Mucosa of gallbladder (tissue), 1 donor: ENCODE measurements at regions not wholly inside any gene's neighbourhood (a gene's known extent, or its start where the extent isn't known, plus 50 kb on each side); places are given as distances from the start of the nearest gene placed in this dataset.

ENCODE experiments used
- DNase-seq: peaks from one replicate; pipeline ENCODE4 v3.0.0-alpha.2; 2020; ENCODE audit warnings: low spot score
- donor health status: DM: no; HTN: no; CAD: no.

DNA sequence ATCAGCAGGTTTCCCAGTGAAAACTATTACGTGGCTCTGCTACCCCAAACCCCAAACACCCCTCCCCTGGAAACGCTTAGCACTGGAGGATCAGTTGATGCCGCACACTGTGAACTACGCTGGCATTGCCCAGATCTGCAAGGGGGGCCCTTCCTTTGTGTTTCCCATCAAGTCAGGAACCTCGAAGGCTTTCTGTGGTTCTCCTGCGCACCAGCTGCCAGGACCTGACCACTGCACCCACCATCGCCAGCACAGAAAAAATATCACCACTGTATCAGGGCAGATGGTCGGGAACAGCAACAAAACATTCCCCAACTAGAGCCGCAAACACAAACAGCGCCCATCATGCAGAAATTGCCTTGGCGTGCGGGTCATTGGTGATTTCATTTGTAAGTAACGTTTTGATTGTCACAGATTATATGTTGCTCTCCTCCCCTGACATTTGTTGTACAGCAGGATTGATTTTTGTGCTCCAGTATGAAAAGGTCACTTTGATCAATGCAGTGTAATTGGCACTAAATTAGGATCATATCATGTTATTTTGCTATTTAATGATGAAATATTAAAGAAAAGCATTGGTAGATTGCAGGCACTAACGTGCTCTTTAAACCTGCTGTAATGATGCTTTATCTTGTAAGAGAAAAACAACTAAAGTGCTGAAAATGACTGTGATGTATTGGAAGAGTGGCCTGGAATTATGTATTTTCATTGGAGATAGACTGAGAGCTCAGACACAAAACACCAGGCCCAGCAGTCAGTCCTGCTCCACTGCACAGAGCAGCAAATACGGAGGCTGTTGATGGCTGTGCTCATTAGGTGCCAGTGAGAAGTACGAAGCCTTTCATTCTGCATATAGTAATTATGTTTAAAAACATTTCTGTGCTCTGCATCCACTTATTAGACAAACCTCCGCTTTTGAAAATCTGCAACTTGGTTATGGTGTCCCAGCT, 833.2 kb upstream of the SALL3 start:
- no peak for DNase-seq

- DNase-seq = no peak
Measured at GRCh38 chr18:78150590-78150989, 829.0 kb upstream of the SALL3 start.

- no peak for DNase-seq
Measured at GRCh38 chr18:78151234-78151633, 828.4 kb upstream of the SALL3 start.

- DNase-seq = no peak
Measured at GRCh38 chr18:78151948-78152725, 827.5 kb upstream of the SALL3 start.

DNA sequence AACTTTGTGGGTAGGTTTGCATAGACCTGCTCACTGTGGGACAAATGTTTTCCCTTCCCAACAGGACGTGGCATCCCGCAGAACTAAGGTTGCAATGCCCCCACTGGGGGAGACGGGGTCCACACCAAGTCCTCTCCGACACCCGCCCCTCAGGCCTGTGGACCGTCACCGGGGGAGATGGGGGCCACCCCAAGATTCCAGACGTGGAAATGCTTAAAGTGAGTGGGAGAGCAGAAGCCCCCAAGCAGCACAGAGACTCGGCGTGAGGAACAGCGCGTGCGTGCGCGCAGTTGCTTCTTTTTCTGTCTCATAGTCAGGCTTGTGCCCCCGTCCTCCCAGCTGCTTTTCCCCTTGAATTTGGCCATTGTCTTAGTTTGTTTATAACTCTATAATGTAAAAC, 826.3 kb upstream of the SALL3 start:
- DNase-seq = no peak

DNA sequence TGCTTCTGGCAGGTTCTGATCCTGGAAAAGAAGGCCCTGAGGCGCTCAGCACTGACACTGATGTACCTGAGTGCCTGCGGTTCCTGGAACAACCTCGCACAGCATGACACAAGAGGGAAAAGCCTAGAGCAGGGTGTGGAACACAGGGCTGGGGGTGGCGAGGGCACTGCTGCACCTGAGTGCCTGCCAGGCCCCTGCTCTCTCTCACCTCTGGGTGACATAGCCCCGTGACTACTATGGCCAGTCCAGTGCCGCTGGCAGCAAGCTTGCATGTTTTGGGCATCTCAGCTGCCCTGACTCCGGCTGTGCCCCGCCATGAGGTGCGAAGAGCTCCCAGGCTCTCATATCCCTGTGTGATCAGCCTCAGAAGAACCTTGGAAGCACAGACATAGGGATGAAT, 825.2 kb upstream of the SALL3 start:
- DNase-seq = no peak

DNA sequence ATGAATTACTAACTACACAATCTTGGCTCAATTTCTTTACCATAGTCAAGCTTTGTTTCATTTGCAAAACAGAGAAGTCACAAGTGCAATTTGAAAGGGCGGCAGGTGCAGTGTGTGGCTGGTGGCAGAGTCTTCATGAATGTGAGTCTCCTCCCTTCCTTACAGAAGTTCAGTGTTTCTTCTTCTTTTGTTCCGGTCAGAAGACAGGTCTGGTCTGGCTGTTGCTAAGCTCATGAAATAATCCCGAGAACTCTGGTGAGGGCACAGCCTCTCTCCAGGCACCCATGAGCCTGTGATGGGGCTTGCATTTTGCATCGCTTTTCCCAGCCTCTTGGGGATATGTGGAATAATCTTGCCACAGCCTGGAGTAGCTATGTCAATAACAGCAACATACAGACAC, 824.8 kb upstream of the SALL3 start:
- no peak for DNase-seq

- DNase-seq = no peak
Measured at GRCh38 chr18:78156466-78156865, 823.2 kb upstream of the SALL3 start.

DNA sequence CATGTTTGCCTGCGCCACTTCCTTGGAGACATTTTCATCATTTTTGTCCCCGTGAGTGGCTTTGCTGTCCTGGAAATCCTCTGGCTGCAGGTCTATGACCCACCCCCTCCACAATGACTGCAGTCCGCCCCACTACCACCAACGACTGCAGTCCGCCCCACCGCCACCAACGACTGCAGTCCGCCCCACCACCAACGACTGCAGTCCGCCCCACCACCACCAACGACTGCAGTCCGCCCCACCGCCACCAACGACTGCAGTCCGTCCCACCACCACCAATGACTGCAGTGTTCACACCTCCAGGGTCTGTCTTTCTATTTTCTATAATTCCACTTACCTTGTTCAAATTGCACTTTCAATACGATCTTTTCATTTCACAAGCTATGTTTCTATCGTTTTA, 820.7 kb upstream of the SALL3 start:
- no peak for DNase-seq

DNA sequence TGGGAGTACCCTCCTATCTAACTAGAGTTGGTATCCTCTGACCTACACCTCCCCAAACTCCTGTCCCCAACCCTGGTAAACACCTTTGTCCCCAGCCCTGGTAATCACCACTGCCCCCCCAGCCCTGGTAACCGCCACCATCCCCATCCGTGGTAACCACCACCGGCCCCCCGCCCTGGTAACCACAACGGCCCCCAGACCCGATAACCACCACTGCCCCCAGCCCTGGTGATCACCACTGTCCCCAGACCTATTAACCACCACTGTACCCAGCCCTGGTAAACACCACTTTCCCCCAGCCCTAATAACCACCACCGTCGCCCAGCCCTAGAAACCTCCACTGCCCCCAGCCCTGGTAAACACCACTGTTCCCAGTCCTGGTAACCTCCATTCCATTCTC, 820.2 kb upstream of the SALL3 start:
- DNase-seq = no peak

DNA sequence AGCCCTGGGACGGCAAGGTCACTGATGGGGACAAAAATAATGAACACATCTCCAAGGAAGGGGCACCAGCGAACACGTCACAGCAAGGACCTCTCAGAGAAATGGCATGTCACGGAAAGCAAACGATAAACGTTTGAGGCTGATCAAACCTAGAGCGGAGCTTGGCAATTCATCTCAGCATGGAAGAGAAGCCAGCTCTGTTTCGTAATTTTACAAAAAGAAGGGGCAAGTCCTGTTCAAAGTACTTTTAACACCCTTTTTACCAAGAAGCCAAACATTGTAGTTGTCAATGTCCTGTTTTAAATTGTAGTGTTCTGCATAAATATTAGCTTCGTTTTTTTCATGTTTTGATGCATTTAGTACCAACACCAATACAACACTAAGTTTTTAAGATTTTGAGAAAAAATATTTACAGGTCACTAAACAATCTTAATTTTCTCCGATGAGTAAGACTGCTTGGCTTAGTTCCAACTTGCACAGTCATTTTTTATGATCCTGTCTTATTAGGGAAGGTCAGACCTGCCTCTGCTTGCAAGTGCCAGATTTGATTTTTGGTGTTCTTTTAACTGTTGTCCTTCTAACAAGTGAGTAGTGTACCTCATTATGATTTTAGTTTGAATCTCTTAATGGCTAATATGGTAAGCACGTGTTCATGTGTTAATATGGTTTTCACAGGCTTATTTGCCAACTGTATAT, 818.5 kb upstream of the SALL3 start:
- no peak for DNase-seq

DNA sequence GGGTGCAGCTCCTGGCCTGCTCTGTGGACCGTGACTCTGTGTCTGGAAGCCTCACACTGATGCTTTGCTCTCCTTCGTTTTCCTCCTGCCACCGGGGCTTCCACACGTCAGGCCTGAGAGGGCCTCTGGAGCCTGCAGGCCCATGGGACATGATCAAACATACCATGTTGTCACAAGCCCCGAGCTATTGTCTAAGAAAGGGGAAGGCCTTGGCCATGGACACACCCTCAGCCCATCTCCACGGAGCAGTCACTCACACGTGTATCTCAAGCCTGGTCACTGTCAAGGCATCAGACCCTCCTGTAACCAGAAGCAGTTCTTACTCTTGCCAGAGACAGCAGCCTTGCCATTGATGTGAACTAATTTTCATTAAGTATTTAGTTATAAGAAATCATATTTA, 814.1 kb upstream of the SALL3 start:
- no peak for DNase-seq

- no peak for DNase-seq
Measured at GRCh38 chr18:78168526-78168925, 811.1 kb upstream of the SALL3 start.

GRCh38 chr18:78169174-78169864, 810.3 kb upstream of the SALL3 start:
- no peak for DNase-seq

GRCh38 chr18:78171954-78172353, 807.7 kb upstream of the SALL3 start:
- no peak for DNase-seq

DNA sequence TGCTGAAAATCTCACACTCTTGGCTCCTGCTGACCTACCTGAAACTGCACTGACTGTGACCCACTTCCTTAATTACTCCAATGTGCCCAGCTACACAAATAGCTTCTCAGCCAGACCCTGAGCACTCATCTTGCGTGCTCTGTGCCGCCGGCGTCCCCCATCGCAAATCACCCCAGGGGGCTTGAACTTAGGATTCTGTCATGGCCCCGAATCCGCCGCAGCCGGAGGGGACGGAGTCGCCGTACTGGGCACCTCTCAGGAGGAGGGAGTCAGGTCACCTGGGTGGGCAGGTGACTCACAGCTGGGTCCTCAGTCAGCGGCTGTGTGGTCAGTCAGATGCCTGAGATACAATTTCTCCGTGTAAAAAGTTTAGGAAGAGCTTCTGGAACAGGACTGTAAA, 804.9 kb upstream of the SALL3 start:
- no peak for DNase-seq

- DNase-seq = no peak
Measured at GRCh38 chr18:78178812-78179211, 800.8 kb upstream of the SALL3 start.

GRCh38 chr18:78180741-78181140, 798.9 kb upstream of the SALL3 start:
- DNase-seq = no peak

GRCh38 chr18:78183815-78184214, 795.8 kb upstream of the SALL3 start:
- DNase-seq = no peak

DNA sequence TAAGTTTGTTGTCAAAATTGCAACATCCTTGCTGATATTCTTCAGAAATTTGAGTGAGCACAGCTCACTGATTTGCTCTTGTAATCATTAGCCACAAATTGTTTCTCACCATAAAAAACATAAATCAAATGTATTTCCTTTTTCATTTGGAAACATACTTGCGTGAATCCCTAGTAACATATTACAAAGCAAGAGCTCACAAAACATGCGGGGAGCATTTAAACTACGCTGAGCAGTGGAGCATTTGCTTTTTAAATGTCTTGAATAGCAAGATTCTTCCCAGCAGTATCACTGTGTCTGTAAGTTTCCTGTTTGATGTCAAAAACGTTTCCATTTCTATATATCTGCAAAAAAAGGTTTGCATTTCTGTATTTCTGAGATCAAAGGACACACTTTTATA, 788.3 kb upstream of the SALL3 start:
- DNase-seq = no peak

GRCh38 chr18:78192054-78192453, 787.6 kb upstream of the SALL3 start:
- DNase-seq = peak; percentile 46

DNA sequence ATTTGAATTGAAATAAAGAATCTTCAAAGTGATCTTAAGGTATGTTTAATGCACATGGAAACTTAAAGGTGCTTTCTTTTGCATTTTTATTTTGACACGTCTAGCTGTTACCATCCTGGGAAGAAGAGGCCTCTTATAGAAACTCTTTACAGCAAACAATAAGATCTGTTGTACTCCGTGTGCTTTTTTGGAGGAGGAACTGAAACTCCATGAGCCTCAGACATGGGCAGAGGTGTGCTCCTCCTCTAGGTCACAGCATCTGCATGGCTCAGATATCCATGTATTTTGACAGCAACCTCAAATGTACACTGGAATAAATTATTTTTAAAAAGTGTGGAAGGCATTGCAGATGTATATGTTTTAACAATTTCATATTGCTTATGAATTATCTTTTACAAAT, 783.3 kb upstream of the SALL3 start:
- no peak for DNase-seq
